H9 (cell line): ENCODE measurements at regions not wholly inside any gene's neighbourhood (a gene's known extent, or its start where the extent isn't known, plus 50 kb on each side); places are given as distances from the start of the nearest gene placed in this dataset.

Source experiments
- DNase-seq: peaks from one replicate; pipeline ENCODE4 v3.0.0-alpha.2; 2017
- H2AFZ ChIP-seq: one replicate; pipeline ENCODE4 v1.6.1; 2013; ENCODE audit warnings: mild to moderate bottlenecking, low read length, control low read depth, moderate library complexity
- H2AK5ac ChIP-seq: 2 replicates; pipeline ENCODE4 v1.6.1; 2013; ENCODE audit warnings: low read length, control low read depth, mixed read lengths; ENCODE audit not compliant: insufficient read length
- H2BK120ac ChIP-seq: one replicate; pipeline ENCODE4 v1.6.1; 2013; ENCODE audit warnings: low read depth, mild to moderate bottlenecking, low read length, control low read depth, inconsistent platforms; ENCODE audit not compliant: poor library complexity, severe bottlenecking
- H2BK12ac ChIP-seq: 2 replicates; pipeline ENCODE4 v1.6.1; 2013; ENCODE audit warnings: low read length, control low read depth, mixed read lengths, low read depth; ENCODE audit not compliant: insufficient read length
- H2BK15ac ChIP-seq: 2 replicates; pipeline ENCODE4 v1.6.1; 2013; ENCODE audit warnings: low read depth, low read length, control low read depth
- H2BK20ac ChIP-seq: one replicate; pipeline ENCODE4 v1.6.1; 2013; ENCODE audit warnings: low read depth, mild to moderate bottlenecking, low read length, control low read depth, inconsistent platforms; ENCODE audit not compliant: poor library complexity, severe bottlenecking
- H2BK5ac ChIP-seq: 2 replicates; pipeline ENCODE4 v1.6.1; 2013; ENCODE audit warnings: low read length, control low read depth, mixed read lengths; ENCODE audit not compliant: insufficient read length
- H3K14ac ChIP-seq: 2 replicates; pipeline ENCODE4 v1.6.1; 2013; ENCODE audit warnings: low read length, control low read depth; ENCODE audit not compliant: insufficient read depth
- H3K18ac ChIP-seq: 2 replicates; pipeline ENCODE4 v1.6.1; 2013; ENCODE audit warnings: low read depth, mild to moderate bottlenecking, mixed read lengths, low read length, control low read depth; ENCODE audit not compliant: insufficient read length
- H3K23ac ChIP-seq: 2 replicates; pipeline ENCODE4 v1.6.1; 2013; ENCODE audit warnings: low read length, control low read depth, mixed read lengths, low read depth; ENCODE audit not compliant: insufficient read length
- H3K23me2 ChIP-seq: 2 replicates; pipeline ENCODE4 v1.6.1; 2013; ENCODE audit warnings: low read depth, mild to moderate bottlenecking, mixed read lengths, low read length, control low read depth; ENCODE audit not compliant: insufficient read length, poor library complexity, severe bottlenecking
- H3K27ac ChIP-seq: 2 replicates; pipeline ENCODE4 v1.5.1; 2013; ENCODE audit warnings: low read length, control low read depth, mixed read lengths, low read depth; ENCODE audit not compliant: insufficient read length
- H3K27me3 ChIP-seq: 2 replicates; pipeline ENCODE4 v1.6.1; 2013; ENCODE audit warnings: low read length, control low read depth, inconsistent platforms; ENCODE audit not compliant: insufficient read depth
- H3K4ac ChIP-seq: 2 replicates; pipeline ENCODE4 v1.6.1; 2013; ENCODE audit warnings: low read depth, mild to moderate bottlenecking, control low read depth, inconsistent platforms, low read length, moderate library complexity
- H3K4me1 ChIP-seq: 2 replicates; pipeline ENCODE4 v1.6.1; 2013; ENCODE audit warnings: low read length, control low read depth, inconsistent platforms; ENCODE audit not compliant: insufficient read depth
- H3K4me2 ChIP-seq: 2 replicates; pipeline ENCODE4 v1.6.1; 2013; ENCODE audit warnings: low read length, control low read depth, mixed read lengths; ENCODE audit not compliant: insufficient read length, insufficient read depth
- H3K56ac ChIP-seq: 2 replicates; pipeline ENCODE4 v1.6.1; 2013; ENCODE audit warnings: low read depth, mild to moderate bottlenecking, mixed read lengths, low read length, control low read depth; ENCODE audit not compliant: insufficient read length
- H3K79me1 ChIP-seq: 2 replicates; pipeline ENCODE4 v1.6.1; 2013; ENCODE audit warnings: low read depth, mild to moderate bottlenecking, moderate library complexity, low read length, control low read depth, inconsistent platforms; ENCODE audit not compliant: insufficient read depth, poor library complexity, severe bottlenecking
- H3K79me2 ChIP-seq: 2 replicates; pipeline ENCODE4 v1.6.1; 2013; ENCODE audit warnings: low read length, control low read depth, inconsistent platforms; ENCODE audit not compliant: insufficient read depth
- H3K9ac ChIP-seq: 2 replicates; pipeline ENCODE4 v1.6.1; 2013; ENCODE audit warnings: low read length, control low read depth, mixed read lengths; ENCODE audit not compliant: insufficient read length; ENCODE audit errors: extremely low read depth
- H3K9me3 ChIP-seq: one replicate; pipeline ENCODE4 v1.6.1; 2013; ENCODE audit warnings: low read depth, low read length, inconsistent platforms; ENCODE audit not compliant: control insufficient read depth
- H3T11ph ChIP-seq: one replicate; pipeline ENCODE4 v1.6.1; 2013; ENCODE audit warnings: mild to moderate bottlenecking, low read length, control low read depth, inconsistent platforms
- H4K20me1 ChIP-seq: one replicate; pipeline ENCODE4 v1.6.1; 2013; ENCODE audit not compliant: control insufficient read depth, insufficient read length, insufficient read depth
- H4K5ac ChIP-seq: 2 replicates; pipeline ENCODE4 v1.6.1; 2013; ENCODE audit warnings: low read depth, mild to moderate bottlenecking, mixed read lengths, low read length, control low read depth; ENCODE audit not compliant: insufficient read length
- H4K8ac ChIP-seq: replicated peaks from 2 replicates; pipeline ENCODE4 v1.6.1; 2013; ENCODE audit warnings: low read length, control low read depth, mixed read lengths, low read depth; ENCODE audit not compliant: insufficient read length
- H4K91ac ChIP-seq: 2 replicates; pipeline ENCODE4 v1.6.1; 2013; ENCODE audit warnings: low read depth, mild to moderate bottlenecking, moderate library complexity, mixed read lengths, low read length, control low read depth; ENCODE audit not compliant: insufficient read length
- H3K27ac Mint-ChIP-seq, 3 experiments: 2 replicates in 2 of 3; 3 replicates in 1 of 3; pipeline ENCODE4 v1.8.0; 2020 to 2021; ENCODE audit warnings: mixed read lengths in 3 of 3, mild to moderate bottlenecking in 1 of 3, moderate library complexity in 1 of 3
- H3K27me3 Mint-ChIP-seq: 2 replicates; pipeline ENCODE4 v1.8.0; 2021; ENCODE audit warnings: low read depth, mild to moderate bottlenecking, moderate library complexity, mixed read lengths
- H3K36me3 Mint-ChIP-seq, 3 experiments: 2 replicates in 2 of 3; 3 replicates in 1 of 3; pipeline ENCODE4 v1.8.0; 2020 to 2021; ENCODE audit warnings: low read depth in 3 of 3, mixed read lengths in 3 of 3; ENCODE audit not compliant: insufficient read depth in 1 of 3
- H3K4me1 Mint-ChIP-seq, 2 experiments: 2 replicates each; pipeline ENCODE4 v1.8.0; 2020; ENCODE audit warnings: mixed read lengths in 2 of 2
- H3K4me3 Mint-ChIP-seq, 2 experiments: 2 replicates in 1 of 2; 3 replicates in 1 of 2; pipeline ENCODE4 v1.8.0; 2020 to 2021; ENCODE audit warnings: mild to moderate bottlenecking in 2 of 2, mixed read lengths in 2 of 2, moderate library complexity in 1 of 2
- H3K9me3 Mint-ChIP-seq, 2 experiments: 2 replicates in 1 of 2; 3 replicates in 1 of 2; pipeline ENCODE4 v1.8.0; 2020; ENCODE audit warnings: mild to moderate bottlenecking in 2 of 2, mixed read lengths in 2 of 2, moderate library complexity in 1 of 2
- WGBS: extraction: QIAGEN DNeasy Blood & Tissue Kit; methylation state at CpG from one replicate; pipeline ENCODE4 v1.1.7; 2013; ENCODE audit warnings: missing lambda C conversion rate, low lambda C conversion rate, mixed read lengths; ENCODE audit not compliant: insufficient read length; ENCODE audit errors: extremely low coverage; 5-methylcytosine and 5-hydroxymethylcytosine counted together
- TF ChIP-seq, protein P1 (sequence below): fragments of 200-600 bp; sonication (generic); conservative IDR thresholded peaks from 3 replicates; pipeline ENCODE4 v1.8.0; 2021; ENCODE audit warnings: antibody characterized with exemption, mild to moderate bottlenecking

DNA sequence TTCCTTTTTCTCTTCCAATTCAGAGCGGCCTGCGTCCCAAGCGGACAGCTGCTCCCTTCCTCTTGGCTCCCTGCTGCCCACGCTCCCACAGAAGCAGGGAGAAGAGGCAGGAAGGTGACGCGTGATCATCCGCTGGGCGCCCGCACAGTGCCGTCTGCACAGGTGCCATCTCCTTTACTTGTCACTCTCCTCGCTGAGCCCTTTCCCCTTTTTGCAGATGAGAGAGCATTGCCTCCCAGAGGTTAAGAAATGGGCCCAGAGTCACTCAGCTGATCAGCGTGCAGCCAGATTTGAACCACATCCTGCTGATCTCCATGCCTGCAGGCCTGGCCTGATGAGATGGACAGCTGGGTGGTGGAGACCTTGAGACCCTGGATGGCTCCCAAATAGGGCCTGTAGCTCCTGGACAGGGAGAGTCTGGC is 299.8 kb downstream of the SEC14L1 start:
- no peak overlapping the region for H3K18ac ChIP-seq
- no peak overlapping the region for H3K4ac ChIP-seq
- no peak overlapping the region for H2BK12ac ChIP-seq
- H3K27me3 ChIP-seq: no peaks in the 10 kb centered on the region
- H4K91ac ChIP-seq: no peak overlapping the region
- H3K4me1 Mint-ChIP-seq: peaks cover 30 to 45% of the 10 kb centered on the region in 2 experiments
- H3K27ac Mint-ChIP-seq: no peak overlapping the region; a peak in 3 of 7 replicates
- H4K5ac ChIP-seq: no peak overlapping the region
- no peak overlapping the region for H2BK20ac ChIP-seq
- H3K4me2 ChIP-seq: no peak overlapping the region
- H3K56ac ChIP-seq: no peak overlapping the region
- H3K9me3 ChIP-seq: no peaks in the 10 kb centered on the region
- H2BK15ac ChIP-seq: no peak overlapping the region
- no peak overlapping the region for H3T11ph ChIP-seq
- no peaks in the 10 kb centered on the region; the same call in 1 of the 2 replicates for H3K27me3 Mint-ChIP-seq
- H3K27ac ChIP-seq: no peak overlapping the region
- no peaks in the 10 kb centered on the region for H3K79me1 ChIP-seq
- no peak overlapping the region for H3K9ac ChIP-seq
- no peak overlapping the region for H3K14ac ChIP-seq
- no peak overlapping the region for H3K4me3 Mint-ChIP-seq
- no peaks in the 10 kb centered on the region; a peak in 1 of 5 replicates for H3K9me3 Mint-ChIP-seq
- peaks cover 3% of the 10 kb centered on the region; the same call in 1 of the 2 replicates for H3K79me2 ChIP-seq
- H2AFZ ChIP-seq: no peak overlapping the region
- peaks cover 4% of the 10 kb centered on the region for H4K20me1 ChIP-seq
- H4K8ac ChIP-seq: no peak overlapping the region
- no peak overlapping the region for H2BK5ac ChIP-seq
- H2AK5ac ChIP-seq: no peak overlapping the region
- no CpG with 5 or more reads among the region's 12 CpGs for WGBS
- H2BK120ac ChIP-seq: no peak overlapping the region
- H3K23ac ChIP-seq: no peak overlapping the region
- TF ChIP-seq, protein P1, sequence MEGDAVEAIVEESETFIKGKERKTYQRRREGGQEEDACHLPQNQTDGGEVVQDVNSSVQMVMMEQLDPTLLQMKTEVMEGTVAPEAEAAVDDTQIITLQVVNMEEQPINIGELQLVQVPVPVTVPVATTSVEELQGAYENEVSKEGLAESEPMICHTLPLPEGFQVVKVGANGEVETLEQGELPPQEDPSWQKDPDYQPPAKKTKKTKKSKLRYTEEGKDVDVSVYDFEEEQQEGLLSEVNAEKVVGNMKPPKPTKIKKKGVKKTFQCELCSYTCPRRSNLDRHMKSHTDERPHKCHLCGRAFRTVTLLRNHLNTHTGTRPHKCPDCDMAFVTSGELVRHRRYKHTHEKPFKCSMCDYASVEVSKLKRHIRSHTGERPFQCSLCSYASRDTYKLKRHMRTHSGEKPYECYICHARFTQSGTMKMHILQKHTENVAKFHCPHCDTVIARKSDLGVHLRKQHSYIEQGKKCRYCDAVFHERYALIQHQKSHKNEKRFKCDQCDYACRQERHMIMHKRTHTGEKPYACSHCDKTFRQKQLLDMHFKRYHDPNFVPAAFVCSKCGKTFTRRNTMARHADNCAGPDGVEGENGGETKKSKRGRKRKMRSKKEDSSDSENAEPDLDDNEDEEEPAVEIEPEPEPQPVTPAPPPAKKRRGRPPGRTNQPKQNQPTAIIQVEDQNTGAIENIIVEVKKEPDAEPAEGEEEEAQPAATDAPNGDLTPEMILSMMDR: no peak
- no peak for DNase-seq
- H3K23me2 ChIP-seq: no peaks in the 10 kb centered on the region
- H3K4me1 ChIP-seq: peaks cover 6% of the 10 kb centered on the region; the same call in 1 of the 2 replicates
- peaks cover 0 to 2% (median 0%) of the 10 kb centered on the region in 3 experiments; a peak in 1 of 7 replicates for H3K36me3 Mint-ChIP-seq
